ENCODE measurements at regions not wholly inside any gene's neighbourhood (a gene's known extent, or its start where the extent isn't known, plus 50 kb on each side); places are given as distances from the start of the nearest gene placed in this dataset.

- TF ChIP-seq POLR2A (IDR thresholded peaks at IDR 0.05): no peak
- TF ChIP-seq EP300 (IDR thresholded peaks at IDR 0.05): no peak
- no peak for TF ChIP-seq CTCF (IDR thresholded peaks at IDR 0.05)
- TF ChIP-seq POLR2AphosphoS5 (IDR thresholded peaks at IDR 0.05): no peak
- H3K36me3 ChIP-seq: no peaks in the 10 kb centered on the region
- DNase-seq (ENCODE audit: low spot score in 2 of 2): peak in 1 of 2 donors; percentile 72
- H3K27ac ChIP-seq: peak overlapping the region; percentile 36
- peaks cover 12% of the 10 kb centered on the region for H3K4me1 ChIP-seq
- WGBS: 37% methylated on average over 7 of the region's 9 CpGs
- H3K4me3 ChIP-seq: no peak overlapping the region
- H3K9me3 ChIP-seq: no peaks in the 10 kb centered on the region
- H3K27me3 ChIP-seq: no peaks in the 10 kb centered on the region
Measured at GRCh38 chr16:54503011-54503855, 216.6 kb upstream of the IRX3 start.

GRCh38 chr16:54501797-54502196 is 215.2 kb upstream of the IRX3 start:
- Histone ChIP-seq H3K9me3 (no peaks in the 10 kb centered on the region), H3K4me3 (no peak overlapping the region), H3K4me1 (peaks cover 12% of the 10 kb centered on the region), H3K36me3 (no peaks in the 10 kb centered on the region), H3K27me3 (no peaks in the 10 kb centered on the region), H3K27ac (no peak overlapping the region)
- DNase-seq (ENCODE audit: low spot score in 2 of 2): no peak
- TF ChIP-seq EP300 (IDR thresholded peaks at IDR 0.05) (no peak), CTCF (IDR thresholded peaks at IDR 0.05) (no peak), POLR2AphosphoS5 (IDR thresholded peaks at IDR 0.05) (no peak), POLR2A (IDR thresholded peaks at IDR 0.05) (no peak)
- WGBS: 95% methylated on average over 1 of the region's 1 CpG

GRCh38 chr16:54493594-54493993 is 207.0 kb upstream of the IRX3 start:
- Histone ChIP-seq H3K27me3 (no peaks in the 10 kb centered on the region), H3K27ac (no peak overlapping the region), H3K4me3 (no peak overlapping the region), H3K4me1 (no peaks in the 10 kb centered on the region), H3K9me3 (no peaks in the 10 kb centered on the region), H3K36me3 (no peaks in the 10 kb centered on the region)
- WGBS: 94% methylated on average over 3 of the region's 3 CpGs
- no peak for DNase-seq (ENCODE audit: low spot score in 2 of 2)
- TF ChIP-seq POLR2AphosphoS5 (IDR thresholded peaks at IDR 0.05) (no peak), CTCF (IDR thresholded peaks at IDR 0.05) (no peak)

- 69% methylated on average over 2 of the region's 2 CpGs for WGBS
- Histone ChIP-seq H3K27ac (no peak overlapping the region), H3K27me3 (no peaks in the 10 kb centered on the region), H3K4me3 (no peak overlapping the region), H3K9me3 (no peaks in the 10 kb centered on the region), H3K4me1 (no peaks in the 10 kb centered on the region), H3K36me3 (no peaks in the 10 kb centered on the region)
- no peak for DNase-seq (ENCODE audit: low spot score in 2 of 2)
- TF ChIP-seq POLR2AphosphoS5 (IDR thresholded peaks at IDR 0.05) (no peak), EP300 (IDR thresholded peaks at IDR 0.05) (no peak), POLR2A (IDR thresholded peaks at IDR 0.05) (no peak), CTCF (IDR thresholded peaks at IDR 0.05) (no peak)
Measured at GRCh38 chr16:54493061-54493460, 206.5 kb upstream of the IRX3 start.

GRCh38 chr16:54490112-54490488 is 203.5 kb upstream of the IRX3 start:
- H3K27ac ChIP-seq: no peak overlapping the region
- H3K4me3 ChIP-seq: no peak overlapping the region
- H3K9me3 ChIP-seq: no peaks in the 10 kb centered on the region
- peaks cover 3% of the 10 kb centered on the region for H3K4me1 ChIP-seq
- TF ChIP-seq POLR2A (IDR thresholded peaks at IDR 0.05) (no peak), EP300 (IDR thresholded peaks at IDR 0.05) (no peak), CTCF (IDR thresholded peaks at IDR 0.05) (no peak), POLR2AphosphoS5 (IDR thresholded peaks at IDR 0.05) (no peak)
- DNase-seq (ENCODE audit: low spot score in 2 of 2): no peak
- WGBS: 68% methylated on average over 2 of the region's 2 CpGs
- no peaks in the 10 kb centered on the region for H3K36me3 ChIP-seq
- no peaks in the 10 kb centered on the region for H3K27me3 ChIP-seq

Measured in suprapubic skin (tissue), 4 donors.